ENCODE measurements at regions not wholly inside any gene's neighbourhood (a gene's known extent, or its start where the extent isn't known, plus 50 kb on each side); places are given as distances from the start of the nearest gene placed in this dataset.
"Not testable (repeated sequence)": the region's sequence is repeated elsewhere in the genome, so short reads cannot be mapped to it uniquely, and the experiment has no call there.

GRCh38 chr21:20031807-20032206 lies 966.4 kb upstream of the NCAM2 start:
- TF ChIP-seq, protein P1, sequence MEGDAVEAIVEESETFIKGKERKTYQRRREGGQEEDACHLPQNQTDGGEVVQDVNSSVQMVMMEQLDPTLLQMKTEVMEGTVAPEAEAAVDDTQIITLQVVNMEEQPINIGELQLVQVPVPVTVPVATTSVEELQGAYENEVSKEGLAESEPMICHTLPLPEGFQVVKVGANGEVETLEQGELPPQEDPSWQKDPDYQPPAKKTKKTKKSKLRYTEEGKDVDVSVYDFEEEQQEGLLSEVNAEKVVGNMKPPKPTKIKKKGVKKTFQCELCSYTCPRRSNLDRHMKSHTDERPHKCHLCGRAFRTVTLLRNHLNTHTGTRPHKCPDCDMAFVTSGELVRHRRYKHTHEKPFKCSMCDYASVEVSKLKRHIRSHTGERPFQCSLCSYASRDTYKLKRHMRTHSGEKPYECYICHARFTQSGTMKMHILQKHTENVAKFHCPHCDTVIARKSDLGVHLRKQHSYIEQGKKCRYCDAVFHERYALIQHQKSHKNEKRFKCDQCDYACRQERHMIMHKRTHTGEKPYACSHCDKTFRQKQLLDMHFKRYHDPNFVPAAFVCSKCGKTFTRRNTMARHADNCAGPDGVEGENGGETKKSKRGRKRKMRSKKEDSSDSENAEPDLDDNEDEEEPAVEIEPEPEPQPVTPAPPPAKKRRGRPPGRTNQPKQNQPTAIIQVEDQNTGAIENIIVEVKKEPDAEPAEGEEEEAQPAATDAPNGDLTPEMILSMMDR (conservative IDR thresholded peaks at IDR 0.05): no peak
- no peak overlapping the region for H3K27ac ChIP-seq

DNA sequence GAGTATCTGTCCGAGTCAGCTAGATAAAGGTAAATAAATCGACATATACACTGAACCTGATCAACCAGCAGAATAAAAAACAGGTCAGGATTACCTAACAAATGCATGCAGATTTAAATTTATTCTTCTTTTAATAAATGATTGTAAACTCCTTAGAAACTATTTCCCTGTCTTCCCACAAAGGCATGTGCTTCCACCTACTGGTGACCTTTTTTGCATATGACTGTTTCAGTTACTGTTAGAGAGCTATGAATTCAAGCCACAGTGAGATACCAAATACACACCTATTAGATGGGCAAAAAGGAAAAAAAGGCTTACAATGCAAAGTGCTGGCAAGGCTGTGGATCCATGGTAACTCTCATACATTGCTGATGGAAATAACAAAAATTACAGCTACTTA lies 957.4 kb upstream of the NCAM2 start:
- TF ChIP-seq, protein P1 (conservative IDR thresholded peaks at IDR 0.05): peak; percentile 90
- no peak overlapping the region for H3K27ac ChIP-seq

DNA sequence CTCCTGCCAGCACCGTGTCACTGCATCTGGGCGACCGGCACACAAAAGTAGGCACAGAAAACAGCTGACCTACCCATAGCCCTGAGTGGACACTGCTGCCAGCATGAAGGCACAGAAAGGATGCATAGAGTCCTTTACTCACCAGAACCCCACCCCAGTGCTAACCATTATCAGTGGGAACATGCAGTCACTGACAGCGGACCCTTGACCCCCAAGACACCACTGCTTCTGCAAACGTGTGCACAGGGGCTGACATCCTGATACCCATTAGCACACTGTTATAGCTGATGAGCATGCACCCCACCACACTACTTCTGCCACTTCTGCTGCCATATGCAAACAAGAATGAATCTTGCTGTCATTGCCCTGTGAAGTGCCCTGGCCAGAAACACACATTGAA lies 953.0 kb upstream of the NCAM2 start:
- no peak overlapping the region for H3K27ac ChIP-seq
- TF ChIP-seq, protein P1 (conservative IDR thresholded peaks at IDR 0.05): no peak

DNA sequence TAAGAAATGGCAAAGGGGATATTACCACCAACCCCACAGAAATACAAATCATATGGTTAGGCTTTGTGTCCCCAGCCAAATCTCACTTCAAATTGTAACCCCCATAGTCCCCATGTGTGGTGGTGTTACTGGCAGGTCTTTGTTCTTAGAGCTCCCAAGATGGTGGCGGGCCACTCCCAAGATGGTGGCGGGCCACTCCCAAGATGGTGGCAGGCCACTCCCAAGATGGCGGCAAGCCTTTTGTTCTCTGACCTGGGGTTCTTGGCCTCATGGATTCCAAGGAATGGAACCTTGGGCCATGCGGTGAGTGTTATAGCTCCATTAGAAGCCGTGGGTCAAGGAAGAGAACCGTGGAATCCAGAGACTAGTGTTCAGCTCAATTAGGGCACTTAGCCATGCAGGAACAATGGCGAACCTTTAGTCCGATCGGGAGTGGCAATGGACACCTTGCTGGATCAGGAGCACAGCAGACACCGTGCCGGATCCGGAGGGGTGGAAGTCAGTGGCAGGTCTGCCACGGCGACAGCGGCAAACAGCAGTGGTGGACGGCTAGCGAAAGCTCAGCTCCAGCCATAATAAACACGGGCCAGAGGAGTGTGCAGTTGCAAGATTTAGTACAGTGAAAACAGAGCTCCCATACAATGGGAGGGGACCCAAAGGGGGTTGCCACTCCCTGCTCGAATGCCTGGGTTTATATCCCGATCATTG lies 949.9 kb upstream of the NCAM2 start:
- H3K27ac ChIP-seq: not testable (repeated sequence)

DNA sequence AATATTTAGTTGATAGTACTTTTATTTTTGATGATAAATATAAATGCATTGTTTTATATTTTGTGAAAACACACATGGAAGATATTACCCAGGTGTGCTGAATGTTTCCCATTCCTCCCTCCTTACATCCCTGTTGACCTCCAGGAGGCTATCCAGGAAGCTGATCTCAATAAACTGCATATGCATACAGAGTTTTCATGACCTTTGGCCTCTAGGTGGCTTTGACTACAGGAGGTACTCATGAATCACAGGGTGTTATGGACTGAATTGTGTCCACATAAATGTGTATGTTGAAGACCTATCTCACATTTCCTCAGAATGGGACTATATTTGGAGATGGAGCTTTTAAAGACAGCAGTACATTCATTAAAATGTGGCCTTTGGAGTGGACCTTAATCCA lies 914.9 kb upstream of the NCAM2 start:
- no peak overlapping the region for H3K27ac ChIP-seq
- TF ChIP-seq, protein P1 (conservative IDR thresholded peaks at IDR 0.05): no peak

DNA sequence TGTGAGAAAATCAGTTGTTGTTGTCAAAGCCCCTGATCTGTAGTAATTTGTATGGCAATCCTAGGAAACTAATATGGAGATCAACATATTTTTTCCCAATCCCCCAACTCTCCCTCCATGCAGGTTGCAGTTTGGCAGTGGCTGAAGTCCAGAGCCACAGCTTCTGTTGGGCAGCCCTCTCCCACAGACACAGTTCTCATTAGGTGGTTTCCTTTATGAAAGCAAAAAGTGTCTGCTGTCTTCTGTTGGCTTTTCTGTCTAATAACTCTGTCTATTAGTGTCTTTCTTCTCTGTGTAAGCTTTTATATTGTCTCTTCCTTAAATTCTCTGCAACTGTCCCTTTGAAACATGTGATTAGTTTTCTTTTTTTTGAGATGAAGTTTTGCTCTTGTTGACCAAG lies 914.3 kb upstream of the NCAM2 start:
- TF ChIP-seq, protein P1 (conservative IDR thresholded peaks at IDR 0.05): no peak
- no peak overlapping the region for H3K27ac ChIP-seq

DNA sequence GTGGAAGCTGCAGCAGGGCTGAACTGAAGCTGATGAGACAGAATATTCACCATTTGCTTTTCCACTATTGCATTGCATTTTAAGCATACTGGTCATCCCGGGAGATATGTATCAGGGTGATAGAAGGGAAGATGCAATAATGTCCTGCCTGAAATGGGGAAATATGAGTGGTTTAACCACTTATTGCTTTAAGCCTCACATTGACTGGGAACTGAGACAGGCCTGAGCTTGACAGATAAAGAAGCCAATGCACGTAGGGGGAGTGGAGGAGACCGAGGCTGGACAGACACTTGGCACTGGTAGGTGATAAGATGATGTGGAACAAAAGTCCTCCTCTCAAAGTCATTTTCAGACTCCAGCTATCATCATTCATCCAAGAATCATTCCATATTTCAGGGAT lies 911.7 kb upstream of the NCAM2 start:
- TF ChIP-seq, protein P1 (conservative IDR thresholded peaks at IDR 0.05): no peak
- H3K27ac ChIP-seq: no peak overlapping the region

- no peak overlapping the region for H3K27ac ChIP-seq
- TF ChIP-seq, protein P1 (conservative IDR thresholded peaks at IDR 0.05): no peak
These were observed 891.8 kb upstream of the NCAM2 start for GRCh38 chr21:20106368-20106767.

All from VCaP (cell line).